ENCODE measurements at regions not wholly inside any gene's neighbourhood (a gene's known extent, or its start where the extent isn't known, plus 50 kb on each side); places are given as distances from the start of the nearest gene placed in this dataset.
A peak's percentile ranks its signal among the peaks of the same experiment; 100 is the strongest.
"Not testable (repeated sequence)": the region's sequence is repeated elsewhere in the genome, so short reads cannot be mapped to it uniquely, and the experiment has no call there.

- H3K4me3 Mint-ChIP-seq, result no peak overlapping the region
- ATAC-seq (no peak), DNase-seq (no peak)
- H3K27ac Mint-ChIP-seq, result no peak overlapping the region
- no peaks in the 10 kb centered on the region for H3K4me1 Mint-ChIP-seq
- no peaks in the 10 kb centered on the region for H3K9me3 Mint-ChIP-seq
- H3K36me3 Mint-ChIP-seq (ENCODE audit: low read depth), result no peaks in the 10 kb centered on the region
- peaks cover 51% of the 10 kb centered on the region for H3K27me3 Mint-ChIP-seq
These were observed 319.0 kb downstream of the ZNF536 start for GRCh38 chr19:30690935-30691818.

- Mint-ChIP-seq H3K4me3 (no peak overlapping the region), H3K9me3 (no peaks in the 10 kb centered on the region), H3K27ac (no peak overlapping the region), H3K4me1 (no peaks in the 10 kb centered on the region), H3K27me3 (peaks cover 51% of the 10 kb centered on the region), H3K36me3 (ENCODE audit: low read depth) (no peaks in the 10 kb centered on the region)
- DNase-seq (no peak), ATAC-seq (no peak)
These were observed 318.3 kb downstream of the ZNF536 start for GRCh38 chr19:30690525-30690924.

- DNase-seq (no peak), ATAC-seq (no peak)
- no peak overlapping the region for H3K27ac Mint-ChIP-seq
- H3K4me1 Mint-ChIP-seq, result no peaks in the 10 kb centered on the region
- H3K36me3 Mint-ChIP-seq (ENCODE audit: low read depth), result no peaks in the 10 kb centered on the region
- H3K9me3 Mint-ChIP-seq, result no peaks in the 10 kb centered on the region
- H3K27me3 Mint-ChIP-seq, result peaks cover 52% of the 10 kb centered on the region
- no peak overlapping the region for H3K4me3 Mint-ChIP-seq
These were observed 317.3 kb downstream of the ZNF536 start for GRCh38 chr19:30689474-30689873.

- Mint-ChIP-seq H3K4me1 (no peaks in the 10 kb centered on the region), H3K36me3 (ENCODE audit: low read depth) (no peaks in the 10 kb centered on the region), H3K27me3 (peaks cover 53% of the 10 kb centered on the region), H3K4me3 (no peak overlapping the region), H3K27ac (no peak overlapping the region), H3K9me3 (no peaks in the 10 kb centered on the region)
- DNase-seq (no peak), ATAC-seq (no peak)
These were observed 316.5 kb downstream of the ZNF536 start for GRCh38 chr19:30688696-30689095.

GRCh38 chr19:30686826-30687566, 314.8 kb downstream of the ZNF536 start:
- no peak for ATAC-seq
- H3K9me3 Mint-ChIP-seq, result no peaks in the 10 kb centered on the region
- no peaks in the 10 kb centered on the region for H3K4me1 Mint-ChIP-seq
- no peaks in the 10 kb centered on the region for H3K36me3 Mint-ChIP-seq (ENCODE audit: low read depth)
- no peak overlapping the region for H3K27ac Mint-ChIP-seq
- peaks cover 57% of the 10 kb centered on the region for H3K27me3 Mint-ChIP-seq
- no peak for DNase-seq
- no peak overlapping the region for H3K4me3 Mint-ChIP-seq

GRCh38 chr19:30686176-30686820, 314.1 kb downstream of the ZNF536 start:
- no peaks in the 10 kb centered on the region for H3K4me1 Mint-ChIP-seq
- H3K27ac Mint-ChIP-seq, result no peak overlapping the region
- no peak for ATAC-seq
- peaks cover 53% of the 10 kb centered on the region for H3K27me3 Mint-ChIP-seq
- no peak overlapping the region for H3K4me3 Mint-ChIP-seq
- DNase-seq, result no peak
- no peaks in the 10 kb centered on the region for H3K36me3 Mint-ChIP-seq (ENCODE audit: low read depth)
- no peaks in the 10 kb centered on the region for H3K9me3 Mint-ChIP-seq

GRCh38 chr19:30685426-30686000, 313.3 kb downstream of the ZNF536 start:
- ATAC-seq, result no peak
- DNase-seq, result no peak
- Mint-ChIP-seq H3K9me3 (no peaks in the 10 kb centered on the region), H3K27me3 (peaks cover 48% of the 10 kb centered on the region), H3K36me3 (ENCODE audit: low read depth) (no peaks in the 10 kb centered on the region), H3K27ac (no peak overlapping the region), H3K4me1 (no peaks in the 10 kb centered on the region), H3K4me3 (no peak overlapping the region)

GRCh38 chr19:30684613-30685012, 312.4 kb downstream of the ZNF536 start:
- Mint-ChIP-seq H3K4me3 (no peak overlapping the region), H3K9me3 (no peaks in the 10 kb centered on the region), H3K4me1 (no peaks in the 10 kb centered on the region), H3K36me3 (ENCODE audit: low read depth) (no peaks in the 10 kb centered on the region), H3K27me3 (peaks cover 44% of the 10 kb centered on the region), H3K27ac (no peak overlapping the region)
- DNase-seq, result no peak
- no peak for ATAC-seq

- Mint-ChIP-seq H3K36me3 (ENCODE audit: low read depth) (no peaks in the 10 kb centered on the region), H3K4me1 (no peaks in the 10 kb centered on the region), H3K9me3 (no peaks in the 10 kb centered on the region), H3K4me3 (no peak overlapping the region), H3K27ac (no peak overlapping the region), H3K27me3 (peaks cover 37% of the 10 kb centered on the region)
- DNase-seq (peak; percentile 66), ATAC-seq (no peak)
These were observed 310.9 kb downstream of the ZNF536 start for GRCh38 chr19:30682999-30683536.

- Mint-ChIP-seq H3K36me3 (ENCODE audit: low read depth) (no peaks in the 10 kb centered on the region), H3K27ac (no peak overlapping the region), H3K9me3 (no peaks in the 10 kb centered on the region), H3K4me1 (no peaks in the 10 kb centered on the region), H3K4me3 (no peak overlapping the region), H3K27me3 (peaks cover 34% of the 10 kb centered on the region)
- ATAC-seq, result no peak
- no peak for DNase-seq
These were observed 310.2 kb downstream of the ZNF536 start for GRCh38 chr19:30682146-30682998.

- Mint-ChIP-seq H3K4me1 (no peaks in the 10 kb centered on the region), H3K27ac (no peak overlapping the region), H3K36me3 (ENCODE audit: low read depth) (no peaks in the 10 kb centered on the region), H3K4me3 (no peak overlapping the region), H3K9me3 (no peaks in the 10 kb centered on the region), H3K27me3 (peaks cover 26% of the 10 kb centered on the region)
- no peak for ATAC-seq
- DNase-seq, result no peak
These were observed 309.2 kb downstream of the ZNF536 start for GRCh38 chr19:30681162-30682100.

- H3K9me3 Mint-ChIP-seq, DNase-seq: not testable (repeated sequence)
These were observed 308.2 kb downstream of the ZNF536 start for GRCh38 chr19:30680399-30680798.

GRCh38 chr19:30679789-30680188, 307.6 kb downstream of the ZNF536 start:
- Mint-ChIP-seq H3K9me3 (no peaks in the 10 kb centered on the region), H3K4me1 (no peaks in the 10 kb centered on the region), H3K36me3 (ENCODE audit: low read depth) (no peaks in the 10 kb centered on the region), H3K27ac (no peak overlapping the region), H3K27me3 (peaks cover 20% of the 10 kb centered on the region), H3K4me3 (no peak overlapping the region)
- no peak for DNase-seq
- no peak for ATAC-seq

More at GRCh38 chr19:30680399-30680798, 308.2 kb downstream of the ZNF536 start:
- H3K27ac Mint-ChIP-seq; H3K36me3 Mint-ChIP-seq (ENCODE audit: low read depth); ATAC-seq; H3K4me3 Mint-ChIP-seq; H3K4me1 Mint-ChIP-seq: not testable (repeated sequence)
- H3K27me3 Mint-ChIP-seq, result peaks cover 24% of the 10 kb centered on the region
